ENCODE measurements at regions not wholly inside any gene's neighbourhood (a gene's known extent, or its start where the extent isn't known, plus 50 kb on each side); places are given as distances from the start of the nearest gene placed in this dataset.

GRCh38 chr10:33882996-33883395 is 548.5 kb upstream of the NRP1 start:
- Histone ChIP-seq H3K27me3 (ENCODE audit: insufficient read depth, poor library complexity, severe bottlenecking) (no peaks in the 10 kb centered on the region), H3K4me1 (ENCODE audit: insufficient read depth, poor library complexity, severe bottlenecking) (peaks cover 5% of the 10 kb centered on the region), H3K27ac (ENCODE audit: poor library complexity, severe bottlenecking) (no peak overlapping the region), H3K9me3 (ENCODE audit: severe bottlenecking) (no peaks in the 10 kb centered on the region), H3K36me3 (ENCODE audit: low read depth) (no peaks in the 10 kb centered on the region), H3K4me3 (ENCODE audit: severe bottlenecking) (no peak overlapping the region)
- ATAC-seq (ENCODE audit: low read depth): no peak
- TF ChIP-seq CTCF (IDR thresholded peaks at IDR 0.05; ENCODE audit: poor library complexity, severe bottlenecking): no peak
- DNase-seq (ENCODE audit: low spot score): no peak

- Histone ChIP-seq H3K4me3 (ENCODE audit: severe bottlenecking) (no peak overlapping the region), H3K4me1 (ENCODE audit: insufficient read depth, poor library complexity, severe bottlenecking) (peaks cover 5% of the 10 kb centered on the region), H3K27me3 (ENCODE audit: insufficient read depth, poor library complexity, severe bottlenecking) (no peaks in the 10 kb centered on the region), H3K9me3 (ENCODE audit: severe bottlenecking) (no peaks in the 10 kb centered on the region), H3K27ac (ENCODE audit: poor library complexity, severe bottlenecking) (no peak overlapping the region), H3K36me3 (ENCODE audit: low read depth) (no peaks in the 10 kb centered on the region)
- DNase-seq (ENCODE audit: low spot score) (no peak), ATAC-seq (ENCODE audit: low read depth) (peak; percentile 41; the same call in 1 of the 3 replicates)
- TF ChIP-seq CTCF (IDR thresholded peaks at IDR 0.05; ENCODE audit: poor library complexity, severe bottlenecking): no peak
Observed at GRCh38 chr10:33880291-33880690, 545.8 kb upstream of the NRP1 start.

DNA sequence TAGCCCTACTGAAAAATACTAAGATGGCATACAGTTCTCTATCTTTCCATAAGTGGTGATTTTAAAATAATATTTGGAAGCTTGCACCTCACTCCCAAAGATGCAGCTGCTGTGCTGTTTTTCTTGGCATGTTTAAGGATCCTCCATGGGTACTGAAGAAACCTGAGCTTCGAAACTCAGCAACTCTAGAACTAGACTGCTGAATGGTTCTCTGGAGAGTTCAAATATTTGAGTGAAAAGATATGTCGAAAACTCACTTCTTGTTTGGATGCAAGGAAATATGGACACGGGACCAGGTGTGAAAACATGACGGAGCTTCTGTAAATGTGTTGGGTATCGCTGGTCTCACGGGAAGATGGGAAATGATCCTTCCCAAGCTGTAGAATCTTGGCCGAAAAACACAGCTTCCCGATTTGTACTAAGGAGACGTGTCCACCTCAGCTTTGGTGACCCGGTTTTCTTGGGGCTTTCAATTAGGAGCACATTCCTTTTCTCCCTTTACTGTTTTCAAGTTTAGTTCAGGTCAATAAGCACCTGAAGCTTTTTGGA is 543.8 kb upstream of the NRP1 start:
- no peak overlapping the region for H3K27ac ChIP-seq (ENCODE audit: poor library complexity, severe bottlenecking)
- no peaks in the 10 kb centered on the region for H3K27me3 ChIP-seq (ENCODE audit: insufficient read depth, poor library complexity, severe bottlenecking)
- H3K4me1 ChIP-seq (ENCODE audit: insufficient read depth, poor library complexity, severe bottlenecking): peaks cover 5% of the 10 kb centered on the region
- H3K4me3 ChIP-seq (ENCODE audit: severe bottlenecking): no peak overlapping the region
- DNase-seq (ENCODE audit: low spot score) (no peak), ATAC-seq (ENCODE audit: low read depth) (no peak)
- H3K9me3 ChIP-seq (ENCODE audit: severe bottlenecking): no peaks in the 10 kb centered on the region
- no peaks in the 10 kb centered on the region for H3K36me3 ChIP-seq (ENCODE audit: low read depth)
- no peak for TF ChIP-seq CTCF (IDR thresholded peaks at IDR 0.05; ENCODE audit: poor library complexity, severe bottlenecking)

- H3K36me3 ChIP-seq (ENCODE audit: low read depth): no peaks in the 10 kb centered on the region
- H3K9me3 ChIP-seq (ENCODE audit: severe bottlenecking): no peaks in the 10 kb centered on the region
- no peak overlapping the region for H3K27ac ChIP-seq (ENCODE audit: poor library complexity, severe bottlenecking)
- H3K27me3 ChIP-seq (ENCODE audit: insufficient read depth, poor library complexity, severe bottlenecking): no peaks in the 10 kb centered on the region
- DNase-seq (ENCODE audit: low spot score): no peak
- no peak overlapping the region for H3K4me3 ChIP-seq (ENCODE audit: severe bottlenecking)
- TF ChIP-seq CTCF (IDR thresholded peaks at IDR 0.05; ENCODE audit: poor library complexity, severe bottlenecking): no peak
- H3K4me1 ChIP-seq (ENCODE audit: insufficient read depth, poor library complexity, severe bottlenecking): peaks cover 5% of the 10 kb centered on the region
- no peak for ATAC-seq (ENCODE audit: low read depth)
Observed at GRCh38 chr10:33876584-33877400, 542.3 kb upstream of the NRP1 start.
